Activated CD4-positive, alpha-beta memory T cell treated with anti-CD3 and anti-CD28 coated beads, Interleukin-2, amount 10 ng/mL, durations not matched to agents 7 days and 5 days (primary cell): ENCODE measurements at regions not wholly inside any gene's neighbourhood (a gene's known extent, or its start where the extent isn't known, plus 50 kb on each side); places are given as distances from the start of the nearest gene placed in this dataset.

Experiments
- CTCF ChIA-PET: fragments of 350-600 bp; sonication (Branson Sonifier 250); formaldehyde crosslinking; loops from one replicate; lab custom pipeline; 2021; ENCODE audit warnings: antibody characterized with exemption, inconsistent platforms; lab: Charles Lee
- POLR2A ChIA-PET: fragments of 350-600 bp; sonication (Branson Sonifier 250); formaldehyde crosslinking; loops from one replicate; lab custom pipeline; 2021; ENCODE audit warnings: antibody characterized with exemption; lab: Charles Lee
- DNase-seq: peaks from one replicate; pipeline ENCODE4 v3.0.0-alpha.2; 2020
- H3K27ac Mint-ChIP-seq: one replicate; pipeline ENCODE4 v1.8.0; 2021; ENCODE audit warnings: mild to moderate bottlenecking, mixed read lengths
- H3K27me3 Mint-ChIP-seq: one replicate; pipeline ENCODE4 v1.8.0; 2021; ENCODE audit warnings: mixed read lengths
- H3K36me3 Mint-ChIP-seq: one replicate; pipeline ENCODE4 v1.8.0; 2021; ENCODE audit warnings: low read depth, mixed read lengths
- H3K4me1 Mint-ChIP-seq: one replicate; pipeline ENCODE4 v1.8.0; 2021; ENCODE audit warnings: mixed read lengths
- H3K4me3 Mint-ChIP-seq: one replicate; pipeline ENCODE4 v1.8.0; 2021; ENCODE audit warnings: mild to moderate bottlenecking, mixed read lengths
- H3K9me3 Mint-ChIP-seq: one replicate; pipeline ENCODE4 v1.8.0; 2021; ENCODE audit warnings: mixed read lengths

DNA sequence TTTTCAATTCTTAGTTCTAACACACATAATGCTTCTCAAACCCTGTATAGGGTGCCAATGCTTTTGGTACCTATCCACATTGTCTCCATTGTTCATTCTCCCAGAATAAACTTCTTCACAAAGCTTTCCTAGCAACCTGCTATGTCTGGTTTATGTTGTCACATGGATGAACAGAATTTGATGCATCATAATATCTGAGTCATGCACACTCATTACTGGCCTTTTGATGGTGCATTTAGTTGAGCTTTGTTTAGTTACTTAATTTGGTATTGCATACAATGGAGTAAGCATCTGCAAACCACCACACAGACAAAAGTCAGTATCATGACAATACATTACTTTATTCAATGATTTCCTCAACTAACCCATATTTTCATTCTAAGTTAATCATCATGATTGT is 511.6 kb downstream of the CDY2B start:
- Mint-ChIP-seq H3K4me1 (no peaks in the 10 kb centered on the region), H3K4me3 (no peak overlapping the region), H3K27me3 (no peaks in the 10 kb centered on the region), H3K36me3 (no peaks in the 10 kb centered on the region), H3K27ac (no peak overlapping the region), H3K9me3 (no peaks in the 10 kb centered on the region)
- no peak for DNase-seq
- ChIA-PET CTCF (no interaction called here), POLR2A (no interaction called here)

GRCh38 chrY:17366400-17366799 is 513.6 kb downstream of the CDY2B start:
- H3K27ac Mint-ChIP-seq: no peak overlapping the region
- H3K9me3 Mint-ChIP-seq: no peaks in the 10 kb centered on the region
- ChIA-PET POLR2A (no interaction called here), CTCF (no interaction called here)
- no peak overlapping the region for H3K4me3 Mint-ChIP-seq
- no peaks in the 10 kb centered on the region for H3K36me3 Mint-ChIP-seq
- no peak for DNase-seq
- H3K4me1 Mint-ChIP-seq: no peaks in the 10 kb centered on the region
- H3K27me3 Mint-ChIP-seq: no peaks in the 10 kb centered on the region

- ChIA-PET POLR2A (no interaction called here), CTCF (no interaction called here)
- no peak for DNase-seq
- H3K36me3 Mint-ChIP-seq: no peaks in the 10 kb centered on the region
- no peaks in the 10 kb centered on the region for H3K4me1 Mint-ChIP-seq
- H3K4me3 Mint-ChIP-seq: no peak overlapping the region
- no peak overlapping the region for H3K27ac Mint-ChIP-seq
- H3K27me3 Mint-ChIP-seq: no peaks in the 10 kb centered on the region
- peaks cover 4% of the 10 kb centered on the region for H3K9me3 Mint-ChIP-seq
Observed at GRCh38 chrY:17339028-17339427, 541.0 kb downstream of the CDY2B start.

GRCh38 chrY:17330733-17331132 is 549.3 kb downstream of the CDY2B start:
- ChIA-PET CTCF (no interaction called here), POLR2A (no interaction called here)
- Mint-ChIP-seq H3K27me3 (no peaks in the 10 kb centered on the region), H3K4me1 (no peaks in the 10 kb centered on the region), H3K27ac (no peak overlapping the region), H3K36me3 (no peaks in the 10 kb centered on the region), H3K9me3 (no peaks in the 10 kb centered on the region), H3K4me3 (no peak overlapping the region)
- DNase-seq: no peak

GRCh38 chrY:17319916-17320315 is 560.1 kb downstream of the CDY2B start:
- ChIA-PET POLR2A (no interaction called here), CTCF (no interaction called here)
- Mint-ChIP-seq H3K27ac (no peak overlapping the region), H3K36me3 (no peaks in the 10 kb centered on the region), H3K27me3 (no peaks in the 10 kb centered on the region), H3K4me3 (no peak overlapping the region), H3K9me3 (peaks cover 2% of the 10 kb centered on the region), H3K4me1 (no peaks in the 10 kb centered on the region)
- no peak for DNase-seq

DNA sequence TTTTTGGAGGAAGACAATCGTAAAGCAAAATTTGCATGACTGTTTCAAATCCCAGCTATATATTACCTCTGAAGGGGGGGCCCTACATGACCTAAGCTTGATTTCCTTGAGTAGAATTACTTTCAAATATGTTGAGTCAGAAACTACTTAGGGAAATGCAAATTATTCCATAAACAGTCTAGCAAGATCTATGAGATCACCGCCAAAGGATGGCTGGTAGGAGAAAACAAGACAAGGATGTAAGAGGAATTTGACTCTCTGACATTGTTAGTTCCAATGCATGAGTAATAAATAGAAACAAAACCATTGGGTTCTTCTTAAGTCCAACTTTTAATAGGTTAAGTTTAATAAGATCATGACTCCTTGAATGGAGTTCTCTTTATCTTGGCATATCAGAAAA is 561.4 kb downstream of the CDY2B start:
- Mint-ChIP-seq H3K27me3 (no peaks in the 10 kb centered on the region), H3K4me3 (no peak overlapping the region), H3K9me3 (no peaks in the 10 kb centered on the region), H3K27ac (no peak overlapping the region), H3K36me3 (no peaks in the 10 kb centered on the region), H3K4me1 (no peaks in the 10 kb centered on the region)
- DNase-seq: no peak
- POLR2A ChIA-PET: no interaction called here
- CTCF ChIA-PET: no interaction called here

DNA sequence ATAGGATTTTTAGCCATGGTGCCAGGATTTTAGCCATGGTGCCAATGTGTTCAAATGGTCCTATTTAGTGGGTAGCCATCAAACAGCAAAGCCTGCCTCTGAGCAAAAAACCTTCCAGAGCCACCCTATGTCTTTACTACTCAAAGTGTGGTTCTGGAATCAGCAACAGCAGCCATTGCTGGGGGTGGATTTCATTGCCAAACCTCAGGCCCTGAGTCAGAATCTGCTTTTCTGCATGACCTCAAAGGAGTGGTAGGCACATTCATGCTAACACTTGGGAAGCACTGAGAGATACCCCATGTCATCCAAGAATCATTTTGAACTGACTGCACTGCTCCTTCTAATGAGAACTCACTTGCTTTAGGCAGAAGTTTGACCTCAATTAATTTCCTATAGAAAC is 603.0 kb downstream of the CDY2B start:
- Mint-ChIP-seq H3K4me3 (no peak overlapping the region), H3K27me3 (no peaks in the 10 kb centered on the region), H3K36me3 (no peaks in the 10 kb centered on the region), H3K9me3 (no peaks in the 10 kb centered on the region), H3K27ac (no peak overlapping the region), H3K4me1 (no peaks in the 10 kb centered on the region)
- no peak for DNase-seq
- CTCF ChIA-PET: no interaction called here
- POLR2A ChIA-PET: no interaction called here

- no peaks in the 10 kb centered on the region for H3K36me3 Mint-ChIP-seq
- no peaks in the 10 kb centered on the region for H3K27me3 Mint-ChIP-seq
- H3K4me1 Mint-ChIP-seq: no peaks in the 10 kb centered on the region
- no peak overlapping the region for H3K4me3 Mint-ChIP-seq
- CTCF ChIA-PET: no interaction called here
- DNase-seq: no peak
- H3K9me3 Mint-ChIP-seq: no peaks in the 10 kb centered on the region
- no peak overlapping the region for H3K27ac Mint-ChIP-seq
- POLR2A ChIA-PET: no interaction called here
Observed at GRCh38 chrY:17259497-17259896, 620.5 kb downstream of the CDY2B start.

GRCh38 chrY:17238406-17238805 is 641.6 kb downstream of the CDY2B start:
- Mint-ChIP-seq H3K4me1 (no peaks in the 10 kb centered on the region), H3K27ac (no peak overlapping the region), H3K36me3 (no peaks in the 10 kb centered on the region), H3K9me3 (peaks cover 3% of the 10 kb centered on the region), H3K27me3 (no peaks in the 10 kb centered on the region), H3K4me3 (no peak overlapping the region)
- no peak for DNase-seq
- POLR2A ChIA-PET: no interaction called here
- CTCF ChIA-PET: no interaction called here

DNA sequence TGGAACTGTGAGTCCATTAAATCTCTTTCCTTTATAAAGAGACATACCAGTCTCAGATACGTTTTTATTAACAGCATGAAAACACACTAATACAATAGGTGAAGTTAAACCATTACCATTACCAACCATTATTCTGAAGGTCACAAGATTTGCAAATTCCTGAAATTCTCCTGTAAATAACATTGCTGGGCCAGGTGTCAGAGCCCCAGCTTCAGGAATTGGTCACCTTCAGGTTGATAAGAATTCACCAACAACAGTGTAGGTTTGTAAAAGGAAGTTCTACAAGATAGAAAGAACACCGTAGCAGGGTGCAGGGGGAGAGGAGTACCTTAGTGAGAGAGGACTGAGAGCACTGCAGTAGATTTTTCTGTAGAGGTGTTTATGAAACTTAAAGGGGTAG is 644.3 kb downstream of the CDY2B start:
- no peaks in the 10 kb centered on the region for H3K4me1 Mint-ChIP-seq
- POLR2A ChIA-PET: no interaction called here
- no peak overlapping the region for H3K27ac Mint-ChIP-seq
- H3K27me3 Mint-ChIP-seq: no peaks in the 10 kb centered on the region
- no peak for DNase-seq
- CTCF ChIA-PET: no interaction called here
- H3K36me3 Mint-ChIP-seq: no peaks in the 10 kb centered on the region
- no peak overlapping the region for H3K4me3 Mint-ChIP-seq
- H3K9me3 Mint-ChIP-seq: peaks cover 3% of the 10 kb centered on the region

GRCh38 chrY:17233435-17234109 is 646.4 kb downstream of the CDY2B start:
- Mint-ChIP-seq H3K4me3 (no peak overlapping the region), H3K27me3 (no peaks in the 10 kb centered on the region), H3K4me1 (no peaks in the 10 kb centered on the region), H3K27ac (no peak overlapping the region), H3K36me3 (no peaks in the 10 kb centered on the region), H3K9me3 (peaks cover 3% of the 10 kb centered on the region)
- DNase-seq: no peak
- CTCF ChIA-PET: no interaction called here
- POLR2A ChIA-PET: no interaction called here

DNA sequence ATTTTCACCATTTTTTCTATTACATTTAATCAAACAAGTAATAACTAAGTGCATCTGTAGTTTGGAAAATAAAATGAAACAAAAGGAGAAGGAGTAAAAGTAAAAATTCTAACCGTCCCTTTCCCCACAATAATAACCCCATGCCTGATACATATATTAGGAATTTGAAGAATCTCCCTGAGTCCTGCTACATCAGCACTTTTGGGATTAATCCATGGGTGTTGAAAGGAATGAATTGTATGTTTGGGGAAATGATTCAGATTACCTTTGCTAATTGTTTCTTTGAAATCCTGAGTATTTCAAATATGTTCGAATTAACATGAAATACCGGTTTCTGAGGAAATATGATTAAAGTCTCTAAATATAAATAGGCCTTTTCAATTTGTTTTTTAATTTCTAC is 648.0 kb downstream of the CDY2B start:
- Mint-ChIP-seq H3K9me3 (peaks cover 4% of the 10 kb centered on the region), H3K36me3 (no peaks in the 10 kb centered on the region), H3K27ac (no peak overlapping the region), H3K4me3 (no peak overlapping the region), H3K4me1 (no peaks in the 10 kb centered on the region), H3K27me3 (no peaks in the 10 kb centered on the region)
- DNase-seq: no peak
- ChIA-PET POLR2A (no interaction called here), CTCF (no interaction called here)

- ChIA-PET CTCF (no interaction called here), POLR2A (no interaction called here)
- no peak for DNase-seq
- no peaks in the 10 kb centered on the region for H3K27me3 Mint-ChIP-seq
- no peak overlapping the region for H3K4me3 Mint-ChIP-seq
- H3K9me3 Mint-ChIP-seq: peaks cover 3% of the 10 kb centered on the region
- H3K4me1 Mint-ChIP-seq: no peaks in the 10 kb centered on the region
- H3K27ac Mint-ChIP-seq: no peak overlapping the region
- no peaks in the 10 kb centered on the region for H3K36me3 Mint-ChIP-seq
Observed at GRCh38 chrY:17223502-17223901, 656.5 kb downstream of the CDY2B start.

DNA sequence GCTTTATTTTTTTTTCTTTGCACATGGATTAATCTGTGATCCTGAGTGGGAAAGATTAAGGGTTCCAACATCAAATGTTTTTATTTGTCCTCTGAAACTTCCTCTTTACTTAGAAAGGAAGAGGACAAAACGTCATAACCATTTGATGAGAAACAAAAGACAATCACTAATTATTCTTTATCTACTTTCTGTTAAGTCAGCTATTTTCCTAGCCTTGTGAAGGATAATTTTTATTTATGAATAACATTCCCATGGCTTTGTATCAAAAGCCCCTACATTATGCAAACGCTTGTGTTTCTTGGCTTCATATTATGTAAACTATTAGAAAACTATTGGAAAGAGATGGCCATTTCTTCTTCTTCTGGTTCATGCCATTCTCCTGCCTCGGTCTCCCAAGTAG is 677.6 kb downstream of the CDY2B start:
- H3K4me3 Mint-ChIP-seq: no peak overlapping the region
- no peaks in the 10 kb centered on the region for H3K27me3 Mint-ChIP-seq
- H3K36me3 Mint-ChIP-seq: no peaks in the 10 kb centered on the region
- ChIA-PET POLR2A (no interaction called here), CTCF (no interaction called here)
- no peaks in the 10 kb centered on the region for H3K9me3 Mint-ChIP-seq
- no peaks in the 10 kb centered on the region for H3K4me1 Mint-ChIP-seq
- no peak overlapping the region for H3K27ac Mint-ChIP-seq
- no peak for DNase-seq
